Thyroid gland (tissue), 4 donors: ENCODE measurements at regions not wholly inside any gene's neighbourhood (a gene's known extent, or its start where the extent isn't known, plus 50 kb on each side); places are given as distances from the start of the nearest gene placed in this dataset.

ENCODE experiments used
- DNase-seq, 2 donors: peaks; one replicate each; pipeline ENCODE4 v3.0.0-alpha.2; 2019
- H3K27ac ChIP-seq, 3 donors: fragments of 200-600 bp; sonication (generic); 1 replicate in 2 of 3; 2 replicates in 1 of 3; pipeline ENCODE4 v1.5.1; 2016 to 2019; ENCODE audit warnings: mild to moderate bottlenecking in 1 of 3, moderate library complexity in 1 of 3
- H3K27me3 ChIP-seq: fragments of 200-600 bp; sonication (generic); one replicate; pipeline ENCODE4 v1.5.1; 2019
- H3K36me3 ChIP-seq, 2 donors: fragments of 200-600 bp; sonication (generic); one replicate each; pipeline ENCODE4 v1.5.1; 2016 to 2019
- H3K4me1 ChIP-seq, 2 donors: fragments of 200-600 bp; sonication (generic); one replicate each; pipeline ENCODE4 v1.5.1; 2017 to 2019
- H3K4me3 ChIP-seq, 3 donors: fragments of 200-600 bp; sonication (generic); replicated peaks in 1 of 3; 1 replicate in 2 of 3; 2 replicates in 1 of 3; pipeline ENCODE4 v1.5.1; 2016; ENCODE audit warnings: mild to moderate bottlenecking in 1 of 3
- H3K9me3 ChIP-seq: fragments of 200-600 bp; sonication (generic); one replicate; pipeline ENCODE4 v1.5.1; 2017
- CTCF ChIP-seq, 6 experiments: fragments of 200-600 bp in 3 of 6; fragments of 450-650 bp in 3 of 6; sonication (generic) in 3 of 6; IDR thresholded peaks; one replicate each; pipeline ENCODE4 v1.5.1; 2016 to 2019; ENCODE audit warnings: antibody characterized with exemption in 6 of 6, mild to moderate bottlenecking in 2 of 6, inconsistent platforms in 1 of 6, moderate library complexity in 1 of 6
- POLR2A ChIP-seq, 2 donors: fragments of 450-650 bp; IDR thresholded peaks; one replicate each; pipeline ENCODE4 v1.6.1; 2017; ENCODE audit warnings: antibody characterized with exemption in 2 of 2, mild to moderate bottlenecking in 2 of 2, moderate library complexity in 1 of 2
- WGBS, 2 donors: methylation state at CpG; one replicate each; pipeline ENCODE4 v1.1.5; 2017; 5-methylcytosine and 5-hydroxymethylcytosine counted together
- intact Hi-C: fragments of 100-400 bp; cut with DNase I; formaldehyde crosslinking; loops from one replicate; pipeline ENCODE4 v1.15.1; 2023

- TF ChIP-seq CTCF (IDR thresholded peaks at IDR 0.05) = no peak
- no peak for TF ChIP-seq POLR2A (IDR thresholded peaks at IDR 0.05)
- Histone ChIP-seq H3K27ac (no peak overlapping the region), H3K36me3 (no peaks in the 10 kb centered on the region), H3K4me1 (peaks cover 0 to under 1% of the 10 kb centered on the region in 2 donors), H3K9me3 (no peaks in the 10 kb centered on the region), H3K27me3 (no peaks in the 10 kb centered on the region), H3K4me3 (no peak overlapping the region)
- DNase-seq = no peak
- intact Hi-C loops = no loop called here
- WGBS, 2 donors = 85 to 90% methylated on average over 5 of the region's 5 CpGs
These were observed 377.4 kb downstream of the GRIN2B start for GRCh38 chr12:13603953-13604352.

GRCh38 chr12:13602172-13602571 lies 379.2 kb downstream of the GRIN2B start:
- WGBS, 2 donors = 47 to 67% methylated on average over 2 of the region's 2 CpGs
- no peaks in the 10 kb centered on the region for H3K9me3 ChIP-seq
- H3K36me3 ChIP-seq = no peaks in the 10 kb centered on the region
- no peak for TF ChIP-seq CTCF (IDR thresholded peaks at IDR 0.05)
- no peak for TF ChIP-seq POLR2A (IDR thresholded peaks at IDR 0.05)
- peaks cover 0 to 4% of the 10 kb centered on the region in 2 donors for H3K4me1 ChIP-seq
- no peak overlapping the region for H3K27ac ChIP-seq
- no peak overlapping the region for H3K4me3 ChIP-seq
- no peaks in the 10 kb centered on the region for H3K27me3 ChIP-seq
- intact Hi-C loops = no loop called here
- no peak for DNase-seq

- no peak for DNase-seq
- Histone ChIP-seq H3K9me3 (no peaks in the 10 kb centered on the region), H3K36me3 (no peaks in the 10 kb centered on the region), H3K4me3 (no peak overlapping the region), H3K4me1 (peaks cover 0 to 10% of the 10 kb centered on the region in 2 donors), H3K27ac (no peak overlapping the region), H3K27me3 (no peaks in the 10 kb centered on the region)
- 39 to 48% methylated on average over 4 of the region's 4 CpGs for WGBS, 2 donors
- intact Hi-C loops = no loop called here
- TF ChIP-seq POLR2A (IDR thresholded peaks at IDR 0.05) = no peak
- TF ChIP-seq CTCF (IDR thresholded peaks at IDR 0.05) = no peak
These were observed 382.2 kb downstream of the GRIN2B start for GRCh38 chr12:13599176-13599575.

GRCh38 chr12:13597837-13598236 lies 383.6 kb downstream of the GRIN2B start:
- H3K27ac ChIP-seq = no peak overlapping the region
- peaks cover 0 to 10% of the 10 kb centered on the region in 2 donors for H3K4me1 ChIP-seq
- intact Hi-C loops = no loop called here
- no peak overlapping the region for H3K4me3 ChIP-seq
- no peaks in the 10 kb centered on the region for H3K9me3 ChIP-seq
- H3K36me3 ChIP-seq = no peaks in the 10 kb centered on the region
- 87 to 90% methylated on average over 2 of the region's 2 CpGs for WGBS, 2 donors
- no peak for DNase-seq
- TF ChIP-seq POLR2A (IDR thresholded peaks at IDR 0.05) = no peak
- TF ChIP-seq CTCF (IDR thresholded peaks at IDR 0.05) = no peak
- H3K27me3 ChIP-seq = no peaks in the 10 kb centered on the region

- no peak for TF ChIP-seq CTCF (IDR thresholded peaks at IDR 0.05)
- TF ChIP-seq POLR2A (IDR thresholded peaks at IDR 0.05) = no peak
- no peaks in the 10 kb centered on the region for H3K27me3 ChIP-seq
- intact Hi-C loops = no loop called here
These were observed 384.2 kb downstream of the GRIN2B start for GRCh38 chr12:13597166-13597565.

More at GRCh38 chr12:13597166-13597565, 384.2 kb downstream of the GRIN2B start:
- WGBS, 2 donors = 86 to 89% methylated on average over 4 of the region's 4 CpGs
- Histone ChIP-seq H3K9me3 (no peaks in the 10 kb centered on the region), H3K27ac (no peak overlapping the region), H3K4me3 (no peak overlapping the region), H3K4me1 (peaks cover 0 to 10% of the 10 kb centered on the region in 2 donors), H3K36me3 (no peaks in the 10 kb centered on the region)
- DNase-seq = no peak
